ENCODE measurements at regions not wholly inside any gene's neighbourhood (a gene's known extent, or its start where the extent isn't known, plus 50 kb on each side); places are given as distances from the start of the nearest gene placed in this dataset.

- TF ChIP-seq CTCF (IDR thresholded peaks at IDR 0.05; ENCODE audit: partially characterized antibody, unreplicated experiment) = no peak
- Mint-ChIP-seq H3K4me1 (ENCODE audit: low read depth, unreplicated experiment) (peaks cover under 1% of the 10 kb centered on the region), H3K27me3 (ENCODE audit: unreplicated experiment) (no peaks in the 10 kb centered on the region), H3K9me3 (ENCODE audit: unreplicated experiment) (peaks cover 2% of the 10 kb centered on the region), H3K4me3 (ENCODE audit: unreplicated experiment) (no peak overlapping the region), H3K36me3 (ENCODE audit: unreplicated experiment) (no peaks in the 10 kb centered on the region), H3K27ac (ENCODE audit: unreplicated experiment) (no peak overlapping the region)
- no peak for DNase-seq
Observed at GRCh38 chr7:52909131-52909530, 126.3 kb upstream of the POM121L12 start.

GRCh38 chr7:52897713-52898112 is 137.7 kb upstream of the POM121L12 start:
- H3K36me3 Mint-ChIP-seq (ENCODE audit: unreplicated experiment) = no peaks in the 10 kb centered on the region
- no peak for DNase-seq
- H3K9me3 Mint-ChIP-seq (ENCODE audit: unreplicated experiment) = no peaks in the 10 kb centered on the region
- no peak for TF ChIP-seq CTCF (IDR thresholded peaks at IDR 0.05; ENCODE audit: partially characterized antibody, unreplicated experiment)
- no peaks in the 10 kb centered on the region for H3K27me3 Mint-ChIP-seq (ENCODE audit: unreplicated experiment)
- H3K4me1 Mint-ChIP-seq (ENCODE audit: low read depth, unreplicated experiment) = no peaks in the 10 kb centered on the region
- no peak overlapping the region for H3K27ac Mint-ChIP-seq (ENCODE audit: unreplicated experiment)
- H3K4me3 Mint-ChIP-seq (ENCODE audit: unreplicated experiment) = no peak overlapping the region

- Mint-ChIP-seq H3K4me1 (ENCODE audit: low read depth, unreplicated experiment) (no peaks in the 10 kb centered on the region), H3K4me3 (ENCODE audit: unreplicated experiment) (no peak overlapping the region)
- TF ChIP-seq CTCF (IDR thresholded peaks at IDR 0.05; ENCODE audit: partially characterized antibody, unreplicated experiment) = no peak
Observed at GRCh38 chr7:52897288-52897687, 138.1 kb upstream of the POM121L12 start.

GRCh38 chr7:52877240-52877639 is 158.2 kb upstream of the POM121L12 start:
- H3K9me3 Mint-ChIP-seq (ENCODE audit: unreplicated experiment) = no peaks in the 10 kb centered on the region
- no peak for DNase-seq
- no peaks in the 10 kb centered on the region for H3K4me1 Mint-ChIP-seq (ENCODE audit: low read depth, unreplicated experiment)
- no peaks in the 10 kb centered on the region for H3K36me3 Mint-ChIP-seq (ENCODE audit: unreplicated experiment)
- H3K4me3 Mint-ChIP-seq (ENCODE audit: unreplicated experiment) = no peak overlapping the region
- no peak overlapping the region for H3K27ac Mint-ChIP-seq (ENCODE audit: unreplicated experiment)
- TF ChIP-seq CTCF (IDR thresholded peaks at IDR 0.05; ENCODE audit: partially characterized antibody, unreplicated experiment) = no peak
- H3K27me3 Mint-ChIP-seq (ENCODE audit: unreplicated experiment) = no peaks in the 10 kb centered on the region

More at GRCh38 chr7:52897288-52897687, 138.1 kb upstream of the POM121L12 start:
- Mint-ChIP-seq H3K36me3 (ENCODE audit: unreplicated experiment) (no peaks in the 10 kb centered on the region), H3K9me3 (ENCODE audit: unreplicated experiment) (no peaks in the 10 kb centered on the region), H3K27me3 (ENCODE audit: unreplicated experiment) (no peaks in the 10 kb centered on the region), H3K27ac (ENCODE audit: unreplicated experiment) (no peak overlapping the region)
- no peak for DNase-seq

- no peaks in the 10 kb centered on the region for H3K9me3 Mint-ChIP-seq (ENCODE audit: unreplicated experiment)
- no peaks in the 10 kb centered on the region for H3K27me3 Mint-ChIP-seq (ENCODE audit: unreplicated experiment)
- no peak for DNase-seq
- no peaks in the 10 kb centered on the region for H3K36me3 Mint-ChIP-seq (ENCODE audit: unreplicated experiment)
- H3K27ac Mint-ChIP-seq (ENCODE audit: unreplicated experiment) = no peak overlapping the region
- TF ChIP-seq CTCF (IDR thresholded peaks at IDR 0.05; ENCODE audit: partially characterized antibody, unreplicated experiment) = no peak
- no peaks in the 10 kb centered on the region for H3K4me1 Mint-ChIP-seq (ENCODE audit: low read depth, unreplicated experiment)
- H3K4me3 Mint-ChIP-seq (ENCODE audit: unreplicated experiment) = no peak overlapping the region
Observed at GRCh38 chr7:52876402-52876801, 159.0 kb upstream of the POM121L12 start.
